BJ (cell line): ENCODE measurements at regions not wholly inside any gene's neighbourhood (a gene's known extent, or its start where the extent isn't known, plus 50 kb on each side); places are given as distances from the start of the nearest gene placed in this dataset.

Experiments
- CTCF ChIA-PET: fragments of 350-600 bp; formaldehyde crosslinking; extraction: SDS; loops from one replicate; lab custom pipeline; 2021; ENCODE audit warnings: antibody characterized with exemption, inconsistent platforms; lab: Yijun Ruan, JAX
- POLR2A ChIA-PET: fragments of 300-600 bp; sonication (Branson Sonifier 250); formaldehyde crosslinking; extraction: SDS; loops from one replicate; lab custom pipeline; 2021; ENCODE audit warnings: antibody characterized with exemption; lab: Charles Lee
- DNase-seq: peaks from one replicate; pipeline ENCODE4 v3.0.0-alpha.2; 2011; ENCODE audit warnings: low read depth
- H3K27me3 ChIP-seq: 2 replicates; pipeline ENCODE4 v1.6.0; 2011; ENCODE audit warnings: low read length; ENCODE audit not compliant: control insufficient read depth, insufficient read depth
- H3K36me3 ChIP-seq: 2 replicates; pipeline ENCODE4 v1.5.1; 2011; ENCODE audit warnings: low read length; ENCODE audit not compliant: control insufficient read depth, insufficient read depth
- H3K4me3 ChIP-seq: 2 replicates; pipeline ENCODE4 v1.5.1; 2011; ENCODE audit warnings: low read depth, mild to moderate bottlenecking, control low read depth, low read length
- CTCF ChIP-seq: IDR thresholded peaks from 2 replicates; pipeline ENCODE4 v1.5.1; 2011; ENCODE audit warnings: low read depth, mild to moderate bottlenecking, control low read depth, inconsistent platforms, low read length, moderate library complexity; ENCODE audit not compliant: insufficient read depth

DNA sequence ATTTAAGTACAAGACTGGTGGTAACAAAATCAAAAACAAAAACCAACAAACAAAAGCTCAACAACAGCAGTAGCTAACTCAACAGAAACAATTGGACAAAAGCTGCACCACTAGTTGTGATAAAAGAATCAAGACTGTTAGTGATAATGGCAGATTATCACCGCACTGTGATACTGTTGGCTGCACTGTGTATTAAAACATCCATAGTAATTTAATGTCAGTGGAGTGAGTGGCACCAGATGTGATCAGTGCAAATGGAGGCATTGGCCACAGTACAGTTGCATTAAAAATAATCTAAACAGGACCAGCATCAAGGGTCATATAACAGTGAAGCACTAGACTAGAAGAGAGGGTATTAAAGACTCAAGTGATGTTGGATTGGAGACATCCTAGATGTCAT lies 1341.3 kb downstream of the MRPL39 start:
- TF ChIP-seq CTCF = no peak

DNA sequence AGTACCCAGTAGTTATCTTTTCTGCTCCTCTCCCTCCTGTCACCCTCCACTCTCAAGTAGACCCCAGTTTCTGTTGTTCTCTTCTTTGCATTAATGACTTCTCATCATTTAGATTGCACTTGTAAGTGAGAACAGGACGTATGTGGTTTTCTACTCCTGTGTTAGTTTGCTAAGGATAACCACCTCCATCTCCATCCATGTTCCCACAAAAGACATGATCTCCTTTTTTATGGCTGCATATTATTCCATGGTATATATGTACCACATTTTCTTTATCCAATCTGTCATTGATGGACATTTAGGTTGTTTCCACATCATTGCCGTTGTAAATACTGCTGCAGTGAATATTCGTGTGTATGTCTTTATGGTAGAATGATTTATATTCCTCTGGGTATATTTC lies 1346.5 kb downstream of the MRPL39 start:
- POLR2A ChIA-PET = no interaction called here
- H3K27me3 ChIP-seq = no peaks in the 10 kb centered on the region
- no peak for DNase-seq
- CTCF ChIA-PET = no interaction called here
- H3K36me3 ChIP-seq = no peaks in the 10 kb centered on the region
- H3K4me3 ChIP-seq = no peak overlapping the region
- TF ChIP-seq CTCF = no peak

More for the DNA sequence above, 1341.3 kb downstream of the MRPL39 start:
- H3K27me3 ChIP-seq = no peaks in the 10 kb centered on the region
- ChIA-PET POLR2A (no interaction called here), CTCF (no interaction called here)
- H3K4me3 ChIP-seq = no peak overlapping the region
- DNase-seq = no peak
- no peaks in the 10 kb centered on the region for H3K36me3 ChIP-seq

DNA sequence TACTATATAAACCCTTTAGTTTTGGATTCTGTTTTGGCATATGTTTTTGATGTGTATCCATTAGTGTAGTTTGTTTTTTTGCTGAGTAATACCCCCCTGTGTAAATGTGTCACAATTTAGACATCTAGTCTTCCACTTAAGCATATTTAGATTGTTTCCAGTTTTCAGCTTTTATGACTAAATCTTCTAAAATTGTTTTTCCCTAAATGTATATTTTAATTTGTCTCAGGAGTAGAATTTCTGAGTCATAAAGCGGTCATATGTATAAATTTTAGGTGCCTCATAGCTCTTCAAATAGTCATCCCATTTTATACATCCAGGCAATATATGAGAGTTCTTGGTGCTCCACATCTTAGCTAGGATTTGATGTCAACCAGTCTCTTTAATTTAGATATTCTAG lies 1348.0 kb downstream of the MRPL39 start:
- H3K27me3 ChIP-seq = no peaks in the 10 kb centered on the region
- ChIA-PET CTCF (no interaction called here), POLR2A (no interaction called here)
- no peak for DNase-seq
- no peak overlapping the region for H3K4me3 ChIP-seq
- no peaks in the 10 kb centered on the region for H3K36me3 ChIP-seq
- no peak for TF ChIP-seq CTCF

DNA sequence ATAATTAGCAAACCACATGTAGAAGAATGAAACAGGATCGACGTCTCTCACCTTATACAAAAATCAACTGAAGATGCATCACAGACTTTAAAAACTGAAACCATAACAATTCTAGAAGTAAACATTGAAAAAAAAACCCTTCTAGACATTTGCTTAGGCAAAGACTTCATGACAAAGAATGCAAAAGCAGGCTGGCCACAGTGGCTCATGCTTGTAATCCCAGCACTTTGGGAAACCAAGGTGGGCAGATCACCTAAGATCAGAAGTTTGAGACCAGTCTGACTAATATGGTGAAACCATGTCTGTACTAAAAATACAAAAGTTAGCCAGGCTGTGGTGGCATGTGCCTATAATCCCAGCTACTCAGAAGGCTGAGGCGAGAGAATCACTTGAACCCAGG lies 1351.7 kb downstream of the MRPL39 start:
- no peaks in the 10 kb centered on the region for H3K27me3 ChIP-seq
- POLR2A ChIA-PET = no interaction called here
- no peak for TF ChIP-seq CTCF
- no peak for DNase-seq
- H3K36me3 ChIP-seq = no peaks in the 10 kb centered on the region
- CTCF ChIA-PET = no interaction called here
- H3K4me3 ChIP-seq = no peak overlapping the region

DNA sequence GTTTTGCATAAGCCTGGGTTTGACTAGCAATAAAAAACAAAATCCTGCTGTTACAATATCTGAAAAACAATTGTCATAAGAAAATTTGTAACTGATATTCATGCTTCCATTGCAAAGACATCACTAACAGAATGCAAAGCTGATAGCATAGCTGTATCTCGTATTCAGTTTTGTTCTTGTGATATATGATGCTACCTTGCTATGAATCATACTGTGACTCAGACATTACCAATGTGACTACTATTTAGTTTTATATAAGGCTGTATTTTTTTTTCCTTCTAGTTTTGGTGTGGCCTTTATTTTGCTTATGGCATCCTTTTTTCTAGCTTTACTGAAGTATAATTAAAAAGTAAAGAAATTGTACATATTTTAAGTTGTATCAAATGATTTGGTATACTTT lies 1381.8 kb downstream of the MRPL39 start:
- POLR2A ChIA-PET = no interaction called here
- CTCF ChIA-PET = no interaction called here
- no peaks in the 10 kb centered on the region for H3K36me3 ChIP-seq
- TF ChIP-seq CTCF = no peak
- no peaks in the 10 kb centered on the region for H3K27me3 ChIP-seq
- DNase-seq = no peak
- H3K4me3 ChIP-seq = no peak overlapping the region
